Stomach (tissue), 8 donors: ENCODE measurements at regions not wholly inside any gene's neighbourhood (a gene's known extent, or its start where the extent isn't known, plus 50 kb on each side); places are given as distances from the start of the nearest gene placed in this dataset.

Source experiments
- DNase-seq, 2 donors: peaks; one replicate each; pipeline versions ENCODE4 v3.0.0 to v3.0.0-alpha.2; 2013 to 2019
- H3K27ac ChIP-seq, 5 donors: fragments of 200-600 bp in 4 of 5; sonication (generic) in 4 of 5; one replicate each; pipeline ENCODE4 v1.5.1; 2013 to 2019; ENCODE audit warnings: mild to moderate bottlenecking in 1 of 5, moderate library complexity in 1 of 5
- H3K27me3 ChIP-seq, 3 donors: fragments of 200-600 bp; sonication (generic); one replicate each; pipeline ENCODE4 v1.5.1; 2017 to 2019; ENCODE audit warnings: mixed run types in 1 of 3
- H3K36me3 ChIP-seq, 4 donors: fragments of 200-600 bp; sonication (generic); 1 replicate in 3 of 4; 2 replicates in 1 of 4; pipeline ENCODE4 v1.5.1; 2016 to 2019
- H3K4me1 ChIP-seq, 4 donors: fragments of 200-600 bp; sonication (generic); one replicate each; pipeline ENCODE4 v1.5.1; 2016 to 2019
- H3K4me3 ChIP-seq, 4 donors: fragments of 200-600 bp; sonication (generic) in 3 of 4; one replicate each; pipeline ENCODE4 v1.5.1; 2016 to 2019; ENCODE audit warnings: mild to moderate bottlenecking in 1 of 4
- H3K9me3 ChIP-seq, 4 donors: fragments of 200-600 bp; sonication (generic); one replicate each; pipeline ENCODE4 v1.5.1; 2016 to 2019
- EP300 ChIP-seq: sonication (generic); formaldehyde crosslinking; IDR thresholded peaks from one replicate; pipeline ENCODE4 v1.6.1; 2017; ENCODE audit warnings: antibody characterized with exemption
- POLR2A ChIP-seq, 4 donors: fragments of 450-650 bp; IDR thresholded peaks; one replicate each; pipeline ENCODE4 v1.6.1; 2016; ENCODE audit warnings: antibody characterized with exemption in 4 of 4, control low read depth in 2 of 4, mild to moderate bottlenecking in 1 of 4, moderate library complexity in 1 of 4
- POLR2AphosphoS5 ChIP-seq, 3 donors: sonication (generic); formaldehyde crosslinking; IDR thresholded peaks; one replicate each; pipeline ENCODE4 v1.6.1; 2016; ENCODE audit warnings: antibody characterized with exemption in 3 of 3
- WGBS, 5 donors: extraction: QIAGEN DNeasy Blood & Tissue Kit in 3 of 5; methylation state at CpG; one replicate each; pipeline versions ENCODE4 v1.1.5 to v1.1.7; 2013 to 2018; 5-methylcytosine and 5-hydroxymethylcytosine counted together
- intact Hi-C: fragments of 100-400 bp; cut with DNase I; formaldehyde crosslinking; loops from one replicate; pipeline ENCODE4 v1.15.1; 2023; ENCODE audit warnings: low total_unique reads
- TF ChIP-seq, protein P1 (sequence below), 7 experiments: fragments of 450-650 bp in 4 of 7; fragments of 200-600 bp in 3 of 7; sonication (generic) in 3 of 7; IDR thresholded peaks; one replicate each; pipeline ENCODE4 v1.5.1; 2016 to 2019; ENCODE audit warnings: antibody characterized with exemption in 7 of 7, control low read depth in 2 of 7, mild to moderate bottlenecking in 1 of 7
- donor health status: healthy with polysubstance abuse.
- donor health status: Bipolar disorder and iron deficiency.
- donor health status: healthy.

DNA sequence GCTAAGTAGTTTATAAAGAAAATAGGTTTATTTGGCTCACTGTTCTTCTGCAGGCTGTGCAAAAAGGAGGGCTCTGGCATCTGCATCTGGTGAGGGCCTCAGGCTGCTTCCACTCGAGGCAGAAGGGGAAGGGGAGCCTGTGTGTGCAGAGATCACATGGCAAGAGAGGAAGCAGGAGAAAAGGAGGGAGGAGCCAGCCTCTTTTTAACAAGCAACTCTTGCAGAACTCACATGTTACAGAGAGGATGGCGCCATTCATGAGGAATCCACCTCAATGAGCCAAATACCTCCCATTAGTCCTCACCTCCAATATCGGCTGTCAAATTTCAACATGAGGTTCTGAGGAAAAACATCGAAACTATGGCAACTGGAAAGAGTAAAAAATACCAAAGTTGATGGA is 666.6 kb upstream of the SLC35B3 start:
- no peaks in the 10 kb centered on the region for H3K36me3 ChIP-seq
- H3K27me3 ChIP-seq: no peaks in the 10 kb centered on the region
- TF ChIP-seq, protein P1, sequence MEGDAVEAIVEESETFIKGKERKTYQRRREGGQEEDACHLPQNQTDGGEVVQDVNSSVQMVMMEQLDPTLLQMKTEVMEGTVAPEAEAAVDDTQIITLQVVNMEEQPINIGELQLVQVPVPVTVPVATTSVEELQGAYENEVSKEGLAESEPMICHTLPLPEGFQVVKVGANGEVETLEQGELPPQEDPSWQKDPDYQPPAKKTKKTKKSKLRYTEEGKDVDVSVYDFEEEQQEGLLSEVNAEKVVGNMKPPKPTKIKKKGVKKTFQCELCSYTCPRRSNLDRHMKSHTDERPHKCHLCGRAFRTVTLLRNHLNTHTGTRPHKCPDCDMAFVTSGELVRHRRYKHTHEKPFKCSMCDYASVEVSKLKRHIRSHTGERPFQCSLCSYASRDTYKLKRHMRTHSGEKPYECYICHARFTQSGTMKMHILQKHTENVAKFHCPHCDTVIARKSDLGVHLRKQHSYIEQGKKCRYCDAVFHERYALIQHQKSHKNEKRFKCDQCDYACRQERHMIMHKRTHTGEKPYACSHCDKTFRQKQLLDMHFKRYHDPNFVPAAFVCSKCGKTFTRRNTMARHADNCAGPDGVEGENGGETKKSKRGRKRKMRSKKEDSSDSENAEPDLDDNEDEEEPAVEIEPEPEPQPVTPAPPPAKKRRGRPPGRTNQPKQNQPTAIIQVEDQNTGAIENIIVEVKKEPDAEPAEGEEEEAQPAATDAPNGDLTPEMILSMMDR (IDR thresholded peaks at IDR 0.05): no peak
- TF ChIP-seq POLR2A (IDR thresholded peaks at IDR 0.05) (no peak), EP300 (no peak), POLR2AphosphoS5 (IDR thresholded peaks at IDR 0.05) (no peak)
- no peak overlapping the region for H3K4me3 ChIP-seq
- intact Hi-C loops: no loop called here
- H3K4me1 ChIP-seq: no peaks in the 10 kb centered on the region
- no peak for DNase-seq
- H3K9me3 ChIP-seq: no peaks in the 10 kb centered on the region
- 68 to 80% (median 71%) methylated on average over 4 of the region's 4 CpGs for WGBS, 5 donors
- no peak overlapping the region for H3K27ac ChIP-seq

DNA sequence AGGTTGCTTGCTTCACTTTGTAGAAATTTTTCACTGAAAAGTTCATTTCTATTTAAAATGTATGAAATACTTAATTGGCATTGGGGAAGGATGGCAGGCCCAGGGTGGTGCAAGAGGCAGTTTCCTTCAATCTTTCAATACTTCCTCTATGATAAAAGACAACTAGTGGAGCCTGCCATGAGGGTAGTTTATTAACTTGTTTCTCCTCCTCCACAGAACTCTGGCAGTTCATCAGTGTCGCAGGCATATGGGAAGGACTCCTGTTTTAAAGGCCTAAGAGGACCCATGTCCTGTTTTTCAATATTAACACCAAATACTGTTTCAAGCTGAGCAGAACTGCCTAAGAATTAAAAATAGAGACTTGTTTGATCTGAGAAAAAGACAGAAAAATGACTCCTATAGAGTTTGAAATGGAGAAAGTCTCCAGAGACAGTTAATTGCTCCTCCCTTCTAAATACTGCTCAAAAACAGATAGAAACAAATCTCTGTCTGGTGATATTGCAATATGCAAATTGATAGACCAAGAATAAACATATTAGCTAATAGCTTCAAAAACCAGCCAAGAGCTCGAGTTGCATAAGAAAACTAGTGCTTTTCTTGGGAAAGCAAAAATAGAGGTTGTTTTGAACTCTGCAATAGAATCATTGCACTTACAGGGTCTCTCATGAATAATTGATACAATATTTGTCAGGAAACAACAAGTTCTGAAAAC is 665.7 kb upstream of the SLC35B3 start:
- H3K9me3 ChIP-seq: no peaks in the 10 kb centered on the region
- no peaks in the 10 kb centered on the region for H3K4me1 ChIP-seq
- intact Hi-C loops: no loop called here
- H3K4me3 ChIP-seq: no peak overlapping the region
- TF ChIP-seq POLR2AphosphoS5 (IDR thresholded peaks at IDR 0.05) (no peak), EP300 (no peak), POLR2A (IDR thresholded peaks at IDR 0.05) (no peak)
- TF ChIP-seq, protein P1 (IDR thresholded peaks at IDR 0.05): no peak
- no peak for DNase-seq
- H3K27me3 ChIP-seq: no peaks in the 10 kb centered on the region
- 40 to 56% (median 46%) methylated on average over 2 of the region's 2 CpGs for WGBS, 5 donors
- no peaks in the 10 kb centered on the region for H3K36me3 ChIP-seq
- H3K27ac ChIP-seq: no peak overlapping the region

DNA sequence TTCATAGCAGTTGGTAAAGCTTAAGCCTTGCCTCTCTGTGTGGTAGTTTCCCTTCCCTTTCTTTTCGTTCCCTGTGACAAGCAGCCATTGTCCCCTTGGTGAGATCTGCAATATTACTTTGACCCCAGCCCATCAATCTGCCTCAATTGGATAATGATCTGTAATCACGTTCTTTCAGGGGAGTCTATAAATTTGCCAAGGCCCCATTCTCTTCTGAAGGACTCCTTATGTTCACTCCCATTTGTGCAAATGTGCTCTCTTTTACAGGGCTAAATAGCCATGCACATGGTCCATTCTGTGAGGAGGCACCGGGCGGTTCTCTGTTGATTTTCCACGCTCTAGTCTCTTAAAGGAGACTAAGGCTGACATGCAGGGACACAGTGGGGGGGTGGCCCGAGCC is 660.4 kb upstream of the SLC35B3 start:
- 40 to 57% (median 50%) methylated on average over 6 of the region's 6 CpGs for WGBS, 5 donors

DNA sequence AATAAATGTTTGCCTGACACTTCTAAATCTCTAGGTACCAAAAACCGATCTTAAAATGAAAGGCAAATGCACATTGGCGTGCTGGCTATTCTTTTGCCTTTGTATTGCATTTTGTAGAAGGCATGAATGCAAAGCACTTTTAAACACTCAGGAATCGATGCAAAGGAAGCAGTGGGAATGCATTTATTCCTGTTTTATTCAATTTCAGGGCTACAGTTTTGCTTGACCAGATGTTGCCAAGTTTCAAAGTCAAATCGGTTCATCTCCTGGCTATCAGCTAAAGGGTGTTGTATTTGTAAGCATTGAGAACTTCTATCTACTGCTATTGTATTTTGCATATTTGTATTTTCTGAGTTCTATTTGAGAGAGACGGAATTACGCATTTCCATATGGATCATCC is 659.8 kb upstream of the SLC35B3 start:
- Histone ChIP-seq H3K27ac (no peak overlapping the region), H3K9me3 (no peaks in the 10 kb centered on the region), H3K4me1 (no peaks in the 10 kb centered on the region), H3K27me3 (no peaks in the 10 kb centered on the region), H3K36me3 (no peaks in the 10 kb centered on the region), H3K4me3 (no peak overlapping the region)
- TF ChIP-seq POLR2AphosphoS5 (IDR thresholded peaks at IDR 0.05) (no peak), POLR2A (IDR thresholded peaks at IDR 0.05) (no peak), EP300 (no peak)
- TF ChIP-seq, protein P1 (IDR thresholded peaks at IDR 0.05): no peak
- intact Hi-C loops: no loop called here
- DNase-seq: no peak
- 84 to 87% (median 86%) methylated on average over 6 of the region's 6 CpGs for WGBS, 5 donors

More for the DNA sequence above, 660.4 kb upstream of the SLC35B3 start:
- DNase-seq: no peak
- H3K4me1 ChIP-seq: no peaks in the 10 kb centered on the region
- no peak for TF ChIP-seq POLR2AphosphoS5 (IDR thresholded peaks at IDR 0.05)
- TF ChIP-seq EP300: no peak
- no peak for TF ChIP-seq POLR2A (IDR thresholded peaks at IDR 0.05)
- TF ChIP-seq, protein P1 (IDR thresholded peaks at IDR 0.05): no peak
- no peak overlapping the region for H3K27ac ChIP-seq
- no peaks in the 10 kb centered on the region for H3K27me3 ChIP-seq
- no peak overlapping the region for H3K4me3 ChIP-seq
- H3K9me3 ChIP-seq: no peaks in the 10 kb centered on the region
- intact Hi-C loops: no loop called here
- no peaks in the 10 kb centered on the region for H3K36me3 ChIP-seq
